ENCODE measurements at regions not wholly inside any gene's neighbourhood (a gene's known extent, or its start where the extent isn't known, plus 50 kb on each side); places are given as distances from the start of the nearest gene placed in this dataset.

- DNase-seq (ENCODE audit: low read depth in 2 of 2, low spot score in 1 of 2), result no peak
These were observed 604.3 kb downstream of the TAFA4 start for GRCh38 chr3:68328049-68328448.

GRCh38 chr3:68315964-68316363 lies 616.4 kb downstream of the TAFA4 start:
- DNase-seq (ENCODE audit: low read depth in 2 of 2, low spot score in 1 of 2), result no peak

GRCh38 chr3:68315546-68315945 lies 616.8 kb downstream of the TAFA4 start:
- no peak for DNase-seq (ENCODE audit: low read depth in 2 of 2, low spot score in 1 of 2)

DNA sequence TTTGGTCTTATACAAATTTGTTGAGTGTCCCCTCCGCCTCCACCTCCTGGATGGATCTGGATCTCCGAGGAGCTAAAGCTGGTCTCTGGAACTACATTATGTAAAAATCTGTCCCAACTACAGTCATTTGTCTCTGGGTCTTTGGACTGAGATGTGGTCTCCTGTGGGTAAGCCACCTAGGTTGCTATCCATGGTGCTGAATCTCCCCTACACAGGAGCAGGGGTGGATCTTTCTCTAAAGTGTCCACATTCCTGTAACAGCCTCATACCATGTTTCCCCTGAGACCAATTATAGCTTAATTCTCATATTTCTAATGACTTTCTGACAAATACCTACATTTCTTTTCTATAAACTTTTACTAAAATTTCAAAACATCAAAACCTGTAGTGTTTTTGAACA lies 625.8 kb downstream of the TAFA4 start:
- no peak for DNase-seq (ENCODE audit: low read depth in 2 of 2, low spot score in 1 of 2)

DNA sequence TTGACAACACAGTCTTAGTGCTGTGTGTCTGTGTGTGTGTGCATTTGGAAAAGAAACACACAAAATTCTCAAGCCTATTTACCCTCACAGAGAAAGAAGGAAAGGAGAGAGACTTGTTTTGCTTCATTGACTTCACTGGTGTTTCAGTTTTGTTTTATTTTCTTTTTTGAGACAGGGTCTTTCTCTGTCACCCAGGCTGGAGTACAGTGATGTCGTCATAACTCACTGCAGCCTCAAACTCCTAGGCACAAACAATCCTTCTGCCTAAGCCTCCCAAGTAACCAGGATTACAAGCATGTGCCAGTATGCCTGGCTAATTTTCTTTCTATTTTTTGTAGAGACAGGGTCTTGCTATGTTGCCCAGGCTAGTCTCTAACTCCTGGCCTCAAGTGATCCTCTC lies 636.9 kb downstream of the TAFA4 start:
- no peak for DNase-seq (ENCODE audit: low read depth in 2 of 2, low spot score in 1 of 2)

DNA sequence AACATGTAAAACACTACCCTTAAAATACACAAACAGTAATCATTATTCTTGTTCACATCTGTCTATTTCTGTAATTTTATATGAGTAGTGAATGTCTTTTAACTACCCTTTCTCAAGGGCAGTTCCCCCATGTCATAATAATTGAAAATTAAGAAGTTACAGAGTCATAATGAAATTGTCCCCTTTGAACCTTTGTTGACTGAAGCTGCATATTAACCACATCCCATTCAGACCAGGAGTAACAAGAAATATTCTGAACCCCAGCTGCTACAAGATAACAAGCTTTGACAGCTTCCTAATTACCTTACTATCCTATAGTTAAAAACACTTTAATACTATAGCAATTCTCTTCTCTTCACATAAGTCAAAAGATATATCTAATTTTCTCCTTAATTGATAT lies 635.9 kb upstream of the SUCLG2 start:
- no peak for DNase-seq (ENCODE audit: low read depth in 2 of 2, low spot score in 1 of 2)

GRCh38 chr3:68288085-68288484 lies 633.7 kb upstream of the SUCLG2 start:
- DNase-seq (ENCODE audit: low read depth in 2 of 2, low spot score in 1 of 2), result no peak

- DNase-seq (ENCODE audit: low read depth in 2 of 2, low spot score in 1 of 2), result no peak
These were observed 632.7 kb upstream of the SUCLG2 start for GRCh38 chr3:68287101-68287500.

- DNase-seq (ENCODE audit: low read depth in 2 of 2, low spot score in 1 of 2), result no peak
These were observed 619.9 kb upstream of the SUCLG2 start for GRCh38 chr3:68274286-68274685.

DNA sequence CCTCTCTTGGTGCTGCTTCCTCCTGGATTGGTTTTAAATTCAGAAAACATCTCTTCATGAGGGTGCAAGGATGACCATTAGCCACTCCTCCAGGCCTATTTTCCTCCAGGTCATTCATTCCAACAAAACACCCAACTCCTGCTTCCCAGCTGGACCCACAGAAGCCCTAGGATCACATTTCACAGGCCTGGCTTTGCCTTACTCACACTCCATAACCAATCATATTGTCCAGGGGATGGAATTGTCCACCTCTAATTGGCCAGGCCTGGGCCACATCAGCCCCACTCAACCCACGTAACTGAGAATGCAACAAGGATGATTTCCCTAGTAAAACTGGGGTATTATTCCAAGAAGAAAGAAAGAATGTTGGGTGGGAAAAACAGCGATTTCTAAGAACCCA lies 616.7 kb upstream of the SUCLG2 start:
- no peak for DNase-seq (ENCODE audit: low read depth in 2 of 2, low spot score in 1 of 2)

DNA sequence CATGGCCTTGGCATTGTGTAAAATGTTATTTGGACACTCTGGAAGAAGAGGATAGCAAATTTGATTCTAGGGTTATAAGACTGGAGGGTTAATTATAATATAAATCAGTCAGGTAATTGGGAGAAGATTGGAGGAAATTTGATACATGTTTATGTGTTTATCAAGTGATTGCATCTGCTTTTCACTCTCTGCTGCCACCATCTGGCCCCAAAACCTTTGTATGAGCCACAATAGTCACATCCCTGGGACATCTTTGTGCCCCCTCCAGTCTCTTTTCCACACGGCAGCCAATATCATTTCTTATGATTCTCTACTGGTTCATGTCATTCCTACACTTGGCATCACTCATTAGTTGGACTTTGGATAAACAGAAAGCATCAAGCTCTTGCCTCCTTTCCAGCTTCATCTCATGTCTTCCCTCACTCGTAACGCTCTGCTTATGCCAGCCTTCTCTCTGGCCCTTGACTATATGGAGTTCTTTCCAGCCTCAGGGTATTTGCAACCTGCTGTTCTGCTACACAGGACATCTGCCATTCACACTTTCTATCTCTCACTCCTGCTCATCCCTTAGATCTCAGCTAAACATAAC lies 602.3 kb upstream of the SUCLG2 start:
- no peak for DNase-seq (ENCODE audit: low read depth in 2 of 2, low spot score in 1 of 2)

DNA sequence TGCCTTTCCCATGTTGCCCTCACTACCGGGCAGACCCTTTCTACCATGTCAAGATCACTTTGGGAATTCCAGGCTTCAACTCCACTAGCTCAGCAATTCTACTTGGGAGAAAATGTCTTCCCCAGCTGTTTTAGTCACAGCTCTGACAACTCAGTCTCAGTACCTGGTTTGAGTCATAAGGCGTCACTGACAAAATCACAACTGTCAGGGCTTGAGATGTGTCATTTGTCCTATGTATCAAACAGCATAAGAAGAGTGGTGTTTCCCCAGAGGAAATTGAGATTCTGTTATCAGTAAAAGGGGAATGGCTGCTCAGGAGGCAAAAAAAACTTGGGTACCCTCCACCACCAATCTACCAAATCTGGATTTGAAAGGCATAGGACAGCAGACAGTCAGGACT lies 594.9 kb upstream of the SUCLG2 start:
- no peak for DNase-seq (ENCODE audit: low read depth in 2 of 2, low spot score in 1 of 2)

- no peak for DNase-seq (ENCODE audit: low read depth in 2 of 2, low spot score in 1 of 2)
These were observed 588.2 kb upstream of the SUCLG2 start for GRCh38 chr3:68242606-68243005.

- DNase-seq (ENCODE audit: low read depth in 2 of 2, low spot score in 1 of 2), result no peak
These were observed 585.1 kb upstream of the SUCLG2 start for GRCh38 chr3:68239542-68239941.

DNA sequence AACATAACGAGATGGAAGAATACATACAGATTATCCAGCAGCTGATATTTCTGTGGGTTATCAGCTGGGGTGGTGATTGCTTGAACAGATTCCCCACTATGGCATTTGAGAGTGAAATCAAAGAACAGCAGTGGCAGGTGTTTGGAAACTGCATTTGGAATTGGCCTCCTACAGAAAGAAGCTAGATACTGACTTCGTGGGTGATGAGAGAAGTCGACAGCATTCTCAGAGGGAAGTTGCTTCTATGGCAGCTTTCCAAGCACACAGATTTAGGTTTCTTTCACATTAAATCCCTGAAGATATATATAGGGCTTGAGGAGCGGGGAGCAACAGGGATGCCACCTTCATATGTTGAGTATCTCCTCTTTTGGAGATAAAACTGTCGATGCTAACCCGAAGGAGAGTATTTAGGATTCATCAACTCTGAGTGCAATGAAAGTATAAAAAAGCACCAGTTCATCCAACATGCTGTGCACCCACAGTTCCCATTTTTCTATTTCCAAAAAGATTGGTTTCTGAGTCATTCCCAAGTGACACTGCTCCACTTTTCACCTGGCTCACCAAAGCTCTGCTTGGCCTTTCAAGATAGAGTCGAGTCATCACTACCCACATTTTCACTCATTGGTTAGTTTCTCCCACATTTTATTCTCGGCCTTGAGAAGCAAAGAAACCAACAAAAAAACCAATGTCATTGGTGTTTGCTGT lies 579.8 kb upstream of the SUCLG2 start:
- no peak for DNase-seq (ENCODE audit: low read depth in 2 of 2, low spot score in 1 of 2)

DNA sequence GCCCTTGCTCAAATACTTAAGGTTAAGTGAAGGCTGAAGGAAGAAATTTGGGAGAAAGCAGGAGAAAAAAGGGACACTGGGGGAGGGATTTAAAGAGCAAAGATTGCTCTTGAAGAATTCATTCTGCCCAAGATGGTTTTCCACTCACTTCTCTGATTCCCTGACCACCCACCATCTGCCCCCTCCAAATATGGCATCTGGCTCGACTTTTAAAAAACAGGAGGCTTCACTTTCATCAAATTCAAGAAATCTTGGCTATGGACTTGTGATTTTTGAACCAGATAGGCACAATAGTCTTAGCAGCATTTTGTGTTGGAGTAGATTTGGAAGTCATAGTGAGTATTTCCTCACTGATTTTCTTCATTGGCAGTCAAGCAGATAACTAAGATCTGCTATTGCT lies 574.4 kb upstream of the SUCLG2 start:
- no peak for DNase-seq (ENCODE audit: low read depth in 2 of 2, low spot score in 1 of 2)

DNA sequence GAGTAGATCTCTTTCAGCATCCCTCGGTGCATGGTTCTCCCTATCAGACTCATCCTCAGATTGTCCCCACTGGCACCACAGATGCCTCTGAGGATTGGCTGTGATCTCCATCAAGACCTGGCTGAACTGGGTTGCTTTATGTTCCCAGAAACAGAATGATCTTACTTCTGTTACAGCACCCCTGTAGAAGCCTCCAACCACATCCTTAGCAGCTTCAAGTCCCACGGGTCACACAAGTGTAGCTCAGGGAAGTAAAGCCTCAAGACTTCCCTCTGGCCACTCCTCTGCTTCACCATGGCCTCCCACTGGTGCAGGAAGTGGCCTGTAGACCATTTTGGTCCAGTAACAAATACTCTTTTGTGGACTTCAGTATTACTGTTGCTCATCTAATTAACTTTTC lies 566.4 kb upstream of the SUCLG2 start:
- no peak for DNase-seq (ENCODE audit: low read depth in 2 of 2, low spot score in 1 of 2)

- DNase-seq (ENCODE audit: low read depth in 2 of 2, low spot score in 1 of 2), result no peak
These were observed 557.2 kb upstream of the SUCLG2 start for GRCh38 chr3:68211637-68212036.

DNA sequence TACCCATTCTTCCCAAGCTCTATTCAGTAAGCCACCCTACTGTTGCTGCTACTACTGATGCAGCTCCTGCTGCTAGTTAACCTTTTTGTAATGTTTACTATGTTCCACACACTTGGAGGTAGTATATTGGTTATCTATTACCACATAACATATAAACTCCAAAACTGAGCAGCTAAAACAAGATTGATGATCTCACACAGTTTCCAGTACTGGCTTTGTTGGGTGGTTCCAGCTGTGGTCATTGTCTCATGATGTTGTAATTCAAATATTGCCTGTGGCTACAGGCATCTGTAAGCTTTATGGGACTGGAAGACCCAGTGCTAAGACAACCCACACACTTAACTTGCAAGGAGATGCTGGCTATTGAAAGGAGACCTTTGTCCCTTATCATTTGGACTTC lies 556.2 kb upstream of the SUCLG2 start:
- no peak for DNase-seq (ENCODE audit: low read depth in 2 of 2, low spot score in 1 of 2)

DNA sequence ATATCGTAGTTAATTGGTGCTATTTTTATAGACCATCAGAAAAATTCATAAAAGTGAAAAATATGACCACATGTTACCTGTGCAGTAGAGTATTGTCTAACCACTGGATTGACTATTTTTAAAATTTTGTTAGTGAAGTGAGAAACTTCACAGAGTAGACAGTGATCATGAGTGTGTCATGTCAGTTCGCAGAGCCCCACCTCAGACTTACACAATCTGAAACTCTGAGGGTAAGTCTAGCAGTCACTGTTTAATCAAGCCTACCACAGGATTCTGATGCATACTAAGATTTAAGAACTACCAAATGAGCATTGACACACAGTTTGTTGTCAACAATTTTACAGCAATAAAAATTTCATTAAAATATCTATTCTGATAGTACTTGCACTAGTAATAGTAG lies 552.9 kb upstream of the SUCLG2 start:
- DNase-seq (ENCODE audit: low read depth in 2 of 2, low spot score in 1 of 2), result no peak

DNA sequence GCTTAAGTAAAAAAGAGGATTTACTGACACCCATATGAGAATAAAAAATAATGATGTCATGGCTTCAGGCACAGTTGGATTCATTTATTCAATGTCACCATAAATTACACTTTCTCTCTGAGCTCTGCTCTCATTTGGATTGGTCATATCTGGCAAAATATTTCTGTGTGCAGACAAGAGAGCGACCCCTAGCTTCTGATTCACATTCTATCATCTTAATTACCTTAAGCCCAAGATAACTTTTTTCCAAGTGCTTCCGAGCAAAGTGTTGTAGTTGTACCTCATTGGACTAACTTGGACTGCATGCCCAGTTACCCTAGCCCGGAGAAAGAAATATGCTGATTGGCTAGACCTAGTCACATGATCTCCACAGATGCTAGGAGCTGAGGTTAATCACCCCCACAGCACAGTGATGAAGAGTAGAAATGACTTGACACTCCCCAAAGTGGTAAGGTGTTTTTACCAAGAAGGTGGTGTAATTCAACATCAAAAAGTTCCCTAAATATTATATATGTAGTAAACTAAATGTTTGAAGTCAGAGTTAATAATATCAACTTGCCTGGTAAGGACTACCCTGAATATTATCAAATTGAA lies 552.2 kb upstream of the SUCLG2 start:
- no peak for DNase-seq (ENCODE audit: low read depth in 2 of 2, low spot score in 1 of 2)

DNA sequence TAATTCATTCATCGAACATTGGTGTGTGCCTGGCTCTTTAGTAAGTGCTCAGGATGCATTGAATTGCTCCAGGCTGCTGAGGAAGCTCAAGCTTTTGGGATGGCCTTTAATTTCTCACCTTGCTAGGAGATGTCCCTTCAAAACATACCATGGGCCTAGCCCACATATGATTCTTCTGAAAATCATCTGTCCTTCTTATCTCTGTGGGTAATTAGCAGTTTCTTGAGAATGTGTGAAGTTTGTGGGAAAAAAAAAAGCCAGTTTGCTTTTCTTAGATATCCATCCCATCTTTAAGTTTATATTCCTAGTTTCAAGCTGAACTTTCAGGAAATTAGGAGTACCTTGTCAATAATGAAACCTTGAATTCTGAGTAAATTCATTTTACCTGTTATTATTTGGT lies 532.3 kb upstream of the SUCLG2 start:
- DNase-seq (ENCODE audit: low read depth in 2 of 2, low spot score in 1 of 2), result no peak

- DNase-seq (ENCODE audit: low read depth in 2 of 2, low spot score in 1 of 2), result no peak
These were observed 522.2 kb upstream of the SUCLG2 start for GRCh38 chr3:68176600-68176999.
